Ovary (tissue), 3 donors: ENCODE measurements at regions not wholly inside any gene's neighbourhood (a gene's known extent, or its start where the extent isn't known, plus 50 kb on each side); places are given as distances from the start of the nearest gene placed in this dataset.

ENCODE experiments used
- CTCF ChIP-seq, 3 donors: fragments of 450-650 bp in 2 of 3; fragments of 200-600 bp in 1 of 3; IDR thresholded peaks; one replicate each; pipeline versions ENCODE4 v1.5.1 to v1.8.0; 2016 to 2022; ENCODE audit warnings: antibody characterized with exemption in 3 of 3, mild to moderate bottlenecking in 1 of 3
- EP300 ChIP-seq: sonication (generic); formaldehyde crosslinking; IDR thresholded peaks from one replicate; pipeline ENCODE4 v1.6.1; 2017; ENCODE audit warnings: antibody characterized with exemption
- POLR2A ChIP-seq: fragments of 450-650 bp; IDR thresholded peaks from one replicate; pipeline ENCODE4 v1.6.1; 2017; ENCODE audit warnings: antibody characterized with exemption, mild to moderate bottlenecking, moderate library complexity
- donor health status: DM: no; HTN: no; CAD: no.

GRCh38 chr5:124277767-124278545 lies 468.5 kb downstream of the ZNF608 start:
- TF ChIP-seq CTCF (IDR thresholded peaks at IDR 0.05) (no peak), EP300 (no peak), POLR2A (no peak)
